Eye (tissue), 1 donor: ENCODE measurements at regions not wholly inside any gene's neighbourhood (a gene's known extent, or its start where the extent isn't known, plus 50 kb on each side); places are given as distances from the start of the nearest gene placed in this dataset.
"Not testable (repeated sequence)": the region's sequence is repeated elsewhere in the genome, so short reads cannot be mapped to it uniquely, and the experiment has no call there.

Experiments
- DNase-seq: peaks from one replicate; pipeline ENCODE4 v3.0.0-alpha.2; 2015

GRCh38 chr16:64094181-64094965, 1027.5 kb downstream of the CDH11 start:
- peak; percentile 88 for DNase-seq

- DNase-seq = peak; percentile 15
Measured at GRCh38 chr16:64092271-64092670, 1029.6 kb downstream of the CDH11 start.

- no peak for DNase-seq
Measured at GRCh38 chr16:64090327-64090726, 1031.5 kb downstream of the CDH11 start.

GRCh38 chr16:64089697-64090096, 1032.2 kb downstream of the CDH11 start:
- peak; percentile 65 for DNase-seq

- no peak for DNase-seq
Measured at GRCh38 chr16:64088838-64089237, 1033.0 kb downstream of the CDH11 start.

GRCh38 chr16:64085296-64085695, 1036.6 kb downstream of the CDH11 start:
- no peak for DNase-seq

- DNase-seq = no peak
Measured at GRCh38 chr16:64084706-64085105, 1037.2 kb downstream of the CDH11 start.

GRCh38 chr16:64083428-64084129, 1038.3 kb downstream of the CDH11 start:
- DNase-seq = no peak

GRCh38 chr16:64077242-64077641, 1044.6 kb downstream of the CDH11 start:
- DNase-seq = no peak

GRCh38 chr16:64074706-64075105, 1047.2 kb downstream of the CDH11 start:
- DNase-seq = peak; percentile 29

GRCh38 chr16:64072131-64072730, 1049.6 kb downstream of the CDH11 start:
- DNase-seq = not testable (repeated sequence)

GRCh38 chr16:64065523-64065922, 1056.3 kb downstream of the CDH11 start:
- no peak for DNase-seq

- no peak for DNase-seq
Measured at GRCh38 chr16:64061621-64062020, 1060.2 kb downstream of the CDH11 start.

GRCh38 chr16:64060631-64061030, 1061.2 kb downstream of the CDH11 start:
- no peak for DNase-seq

GRCh38 chr16:64058685-64059084, 1063.2 kb downstream of the CDH11 start:
- DNase-seq = no peak

GRCh38 chr16:64051824-64052223, 1070.0 kb downstream of the CDH11 start:
- peak; percentile 18 for DNase-seq

GRCh38 chr16:64047878-64048277, 1074.0 kb downstream of the CDH11 start:
- DNase-seq = no peak

- no peak for DNase-seq
Measured at GRCh38 chr16:64047207-64047606, 1074.7 kb downstream of the CDH11 start.

GRCh38 chr16:64035337-64035736, 1086.5 kb downstream of the CDH11 start:
- no peak for DNase-seq

GRCh38 chr16:64019339-64019738, 1102.5 kb downstream of the CDH11 start:
- DNase-seq = no peak

GRCh38 chr16:64017796-64018195, 1104.1 kb downstream of the CDH11 start:
- DNase-seq = peak; percentile 75

- DNase-seq = no peak
Measured at GRCh38 chr16:64013856-64014255, 1108.0 kb downstream of the CDH11 start.

GRCh38 chr16:64012166-64012565, 1109.7 kb downstream of the CDH11 start:
- DNase-seq = no peak

GRCh38 chr16:64011650-64012049, 1110.2 kb downstream of the CDH11 start:
- no peak for DNase-seq
